HepG2 (cell line): ENCODE measurements at regions not wholly inside any gene's neighbourhood (a gene's known extent, or its start where the extent isn't known, plus 50 kb on each side); places are given as distances from the start of the nearest gene placed in this dataset.

ENCODE experiments used
- ATAC-seq: fragments of 200-7000 bp; cut with Tn5 transposase; 3 replicates; pipeline ENCODE4 v1.9.1; 2020; ENCODE audit warnings: mild to moderate bottlenecking, moderate library complexity
- BruUV-seq: library from RNA; stranded (reverse); fragments of 400-500 nt; replicated peaks from 2 replicates; lab custom pipeline; 2021; lab: Mats Ljungman, UMichigan
- CTCF ChIA-PET: fragments of 300-600 bp; formaldehyde crosslinking; extraction: SDS; loops from one replicate; lab custom pipeline; 2021; ENCODE audit warnings: low total read pairs, inconsistent platforms, low intra/inter-chr PET ratio; lab: Yijun Ruan, JAX
- POLR2A ChIA-PET: fragments of 350-600 bp; sonication (Branson Sonifier 250); formaldehyde crosslinking; loops from one replicate; lab custom pipeline; 2020; ENCODE audit warnings: antibody characterized with exemption, inconsistent platforms; lab: Yijun Ruan, JAX
- DNase-seq: peaks from one replicate; pipeline ENCODE4 v3.0.0-alpha.2; 2015; ENCODE audit warnings: low spot score
- FAIRE-seq: peaks from 3 replicates; lab custom pipeline; 2011; peaks lifted over from hg19 to GRCh38; lab: Jason Lieb, UNC
- H2AFZ ChIP-seq: one replicate; pipeline ENCODE4 v1.6.1; 2011; ENCODE audit warnings: low read length, inconsistent platforms
- H3K27ac ChIP-seq: fragments of 300-600 bp; 3 replicates; pipeline ENCODE4 v1.8.0; 2011; ENCODE audit warnings: mixed run types, mild to moderate bottlenecking, mixed read lengths, low read length, inconsistent platforms; ENCODE audit not compliant: insufficient read depth; ENCODE audit errors: extremely low read length
- H3K27me3 ChIP-seq, 2 experiments: fragments of 200-600 bp in 1 of 2; 2 replicates in 1 of 2; 3 replicates in 1 of 2; pipeline versions ENCODE4 v1.6.0 to v1.8.0; 2011; ENCODE audit warnings: low read length in 2 of 2, mild to moderate bottlenecking in 2 of 2, moderate library complexity in 2 of 2, inconsistent platforms in 1 of 2; ENCODE audit not compliant: insufficient read depth in 2 of 2, control insufficient read depth in 1 of 2
- H3K36me3 ChIP-seq, 2 experiments: fragments of 200-600 bp in 1 of 2; replicated peaks in 1 of 2; 2 replicates in 1 of 2; 3 replicates in 1 of 2; pipeline versions ENCODE4 v1.5.1 to v1.8.0; 2011; ENCODE audit warnings: low read length in 2 of 2, inconsistent platforms in 1 of 2; ENCODE audit not compliant: insufficient read depth in 2 of 2, control insufficient read depth in 1 of 2
- H3K4me1 ChIP-seq: 2 replicates; pipeline ENCODE4 v1.5.1; 2012; ENCODE audit warnings: low read length, inconsistent platforms; ENCODE audit not compliant: insufficient read depth
- H3K4me2 ChIP-seq: 2 replicates; pipeline ENCODE4 v1.6.0; 2011; ENCODE audit warnings: low read depth, low read length, inconsistent platforms
- H3K4me3 ChIP-seq, 3 experiments: fragments of 200-600 bp in 1 of 3; sonication (generic), shearing (Covaris generic) in 1 of 3; replicated peaks in 1 of 3; 2 replicates each; pipeline ENCODE4 v1.5.1; 2011 to 2016; ENCODE audit warnings: low read length in 3 of 3, inconsistent platforms in 2 of 3, low read depth in 2 of 3, mild to moderate bottlenecking in 2 of 3, control low read depth in 1 of 3, mixed read lengths in 1 of 3; ENCODE audit not compliant: insufficient read depth in 1 of 3
- H3K79me2 ChIP-seq: one replicate; pipeline ENCODE4 v1.6.1; 2011; ENCODE audit warnings: low read length, inconsistent platforms; ENCODE audit not compliant: insufficient read depth
- H3K9ac ChIP-seq: 2 replicates; pipeline ENCODE4 v1.6.0; 2011; ENCODE audit warnings: mild to moderate bottlenecking, low read depth, low read length, inconsistent platforms; ENCODE audit not compliant: insufficient read depth
- H3K9me3 ChIP-seq: 2 replicates; pipeline ENCODE4 v1.5.1; 2012; ENCODE audit warnings: mild to moderate bottlenecking, low read length
- H4K20me1 ChIP-seq: 2 replicates; pipeline ENCODE4 v1.6.0; 2011; ENCODE audit warnings: inconsistent platforms, mild to moderate bottlenecking, low read length, moderate library complexity; ENCODE audit not compliant: insufficient read depth
- DNMT3B ChIP-seq: conservative IDR thresholded peaks from 2 replicates; pipeline ENCODE4 v1.6.1; 2016; ENCODE audit warnings: missing biosample characterization, control low read depth
- MAFG ChIP-seq: sonication (generic); formaldehyde crosslinking; IDR thresholded peaks from 2 replicates; pipeline ENCODE4 v1.5.1; 2020; ENCODE audit warnings: mild to moderate bottlenecking, missing genetic modification reagents
- MED1 ChIP-seq: sonication (generic); formaldehyde crosslinking; IDR thresholded peaks from 2 replicates; pipeline ENCODE4 v1.4.0; 2020; ENCODE audit warnings: missing genetic modification reagents
- SALL2 ChIP-seq: sonication (generic); formaldehyde crosslinking; IDR thresholded peaks from 2 replicates; pipeline ENCODE4 v1.8.1; 2023; ENCODE audit warnings: mild to moderate bottlenecking, missing genetic modification reagents, inconsistent platforms
- SIN3A ChIP-seq: IDR thresholded peaks from 2 replicates; pipeline ENCODE4 v1.6.1; 2011; ENCODE audit warnings: low read depth, mild to moderate bottlenecking, control low read depth, low read length, borderline replicate concordance
- SIN3B ChIP-seq: fragments of 150-350 bp; IDR thresholded peaks from 2 replicates; pipeline ENCODE4 v1.6.1; 2014; ENCODE audit warnings: low read length
- TAF1 ChIP-seq: sonication (generic); formaldehyde crosslinking; IDR thresholded peaks from 2 replicates; pipeline ENCODE4 v1.4.0; 2020; ENCODE audit warnings: missing genetic modification reagents
- ZBTB8A ChIP-seq: sonication (generic); formaldehyde crosslinking; IDR thresholded peaks from 2 replicates; pipeline ENCODE4 v1.4.0; 2020; ENCODE audit warnings: mild to moderate bottlenecking, low read depth, missing genetic modification reagents, borderline replicate concordance
- ZNF570 ChIP-seq: sonication (generic); formaldehyde crosslinking; IDR thresholded peaks from 2 replicates; pipeline ENCODE4 v1.4.0; 2020; ENCODE audit warnings: mild to moderate bottlenecking, missing genetic modification reagents, borderline replicate concordance
- WGBS: methylation state at CpG from one replicate; pipeline ENCODE4 v1.1.6; 2017; ENCODE audit warnings: low lambda C conversion rate; 5-methylcytosine and 5-hydroxymethylcytosine counted together
- in situ Hi-C: cut with HindIII; loops from 2 replicates; pipeline ENCODE4 v1.10.0; 2017; ENCODE audit warnings: low pct_unique_long_range_greater_than_20kb; ENCODE audit not compliant: extremely low pct_ligation_motif_present
- intact Hi-C: fragments of 100-400 bp; cut with micrococcal nuclease; formaldehyde crosslinking; loops from one replicate; pipeline ENCODE4 v1.10.0; 2022; ENCODE audit not compliant: unreplicated experiment
- TF ChIP-seq, protein P1 (sequence below), 2 experiments: fragments of 450-650 bp in 1 of 2; sonication (generic) in 1 of 2; formaldehyde crosslinking in 1 of 2; IDR thresholded peaks; 2 replicates each; pipeline versions ENCODE4 v1.6.1 to v1.8.0; 2016 to 2022; ENCODE audit warnings: antibody characterized with exemption in 1 of 2, mild to moderate bottlenecking in 1 of 2, missing genetic modification reagents in 1 of 2
- TF ChIP-seq, protein P2 (sequence below): sonication (generic); formaldehyde crosslinking; IDR thresholded peaks from 2 replicates; pipeline ENCODE4 v1.9.0; 2022; ENCODE audit warnings: missing genetic modification reagents, mild to moderate bottlenecking, borderline replicate concordance
- TF ChIP-seq, protein P3 (sequence below): sonication (generic); formaldehyde crosslinking; IDR thresholded peaks from 2 replicates; pipeline ENCODE4 v1.5.0; 2020; ENCODE audit warnings: missing genetic modification reagents, mild to moderate bottlenecking, borderline replicate concordance

DNA sequence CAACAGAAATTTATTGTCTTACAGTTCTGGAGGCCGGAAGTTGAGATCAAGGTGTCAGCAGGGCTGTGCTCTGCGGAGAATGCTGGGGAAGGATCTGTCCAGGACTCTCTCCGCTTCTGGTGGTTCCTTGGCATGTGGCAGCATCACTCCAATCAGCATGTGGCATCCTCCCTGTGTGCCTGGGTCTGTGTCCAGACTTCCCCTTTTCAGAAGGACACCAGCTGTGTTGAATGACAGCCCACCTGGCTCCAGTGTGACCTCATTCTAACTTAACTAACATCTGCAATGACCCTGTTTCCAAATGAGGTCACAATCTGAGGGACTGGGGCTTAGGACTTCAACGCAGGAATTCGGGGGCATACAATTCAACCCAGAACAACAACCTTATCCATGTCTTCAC is 141.9 kb downstream of the BMS1 start (continued):
- TF ChIP-seq, protein P1, sequence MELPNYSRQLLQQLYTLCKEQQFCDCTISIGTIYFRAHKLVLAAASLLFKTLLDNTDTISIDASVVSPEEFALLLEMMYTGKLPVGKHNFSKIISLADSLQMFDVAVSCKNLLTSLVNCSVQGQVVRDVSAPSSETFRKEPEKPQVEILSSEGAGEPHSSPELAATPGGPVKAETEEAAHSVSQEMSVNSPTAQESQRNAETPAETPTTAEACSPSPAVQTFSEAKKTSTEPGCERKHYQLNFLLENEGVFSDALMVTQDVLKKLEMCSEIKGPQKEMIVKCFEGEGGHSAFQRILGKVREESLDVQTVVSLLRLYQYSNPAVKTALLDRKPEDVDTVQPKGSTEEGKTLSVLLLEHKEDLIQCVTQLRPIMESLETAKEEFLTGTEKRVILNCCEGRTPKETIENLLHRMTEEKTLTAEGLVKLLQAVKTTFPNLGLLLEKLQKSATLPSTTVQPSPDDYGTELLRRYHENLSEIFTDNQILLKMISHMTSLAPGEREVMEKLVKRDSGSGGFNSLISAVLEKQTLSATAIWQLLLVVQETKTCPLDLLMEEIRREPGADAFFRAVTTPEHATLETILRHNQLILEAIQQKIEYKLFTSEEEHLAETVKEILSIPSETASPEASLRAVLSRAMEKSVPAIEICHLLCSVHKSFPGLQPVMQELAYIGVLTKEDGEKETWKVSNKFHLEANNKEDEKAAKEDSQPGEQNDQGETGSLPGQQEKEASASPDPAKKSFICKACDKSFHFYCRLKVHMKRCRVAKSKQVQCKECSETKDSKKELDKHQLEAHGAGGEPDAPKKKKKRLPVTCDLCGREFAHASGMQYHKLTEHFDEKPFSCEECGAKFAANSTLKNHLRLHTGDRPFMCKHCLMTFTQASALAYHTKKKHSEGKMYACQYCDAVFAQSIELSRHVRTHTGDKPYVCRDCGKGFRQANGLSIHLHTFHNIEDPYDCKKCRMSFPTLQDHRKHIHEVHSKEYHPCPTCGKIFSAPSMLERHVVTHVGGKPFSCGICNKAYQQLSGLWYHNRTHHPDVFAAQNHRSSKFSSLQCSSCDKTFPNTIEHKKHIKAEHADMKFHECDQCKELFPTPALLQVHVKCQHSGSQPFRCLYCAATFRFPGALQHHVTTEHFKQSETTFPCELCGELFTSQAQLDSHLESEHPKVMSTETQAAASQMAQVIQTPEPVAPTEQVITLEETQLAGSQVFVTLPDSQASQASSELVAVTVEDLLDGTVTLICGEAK (IDR thresholded peaks at IDR 0.05): no peak
- TF ChIP-seq, protein P1 (CRISPR knock-in tag; IDR thresholded peaks at IDR 0.05): no peak
- TF ChIP-seq MAFG (CRISPR knock-in tag) (no peak), SIN3A (no peak)

- POLR2A ChIA-PET: no interaction called here
- Histone ChIP-seq H3K4me2 (no peak overlapping the region), H3K36me3 (no peaks in the 10 kb centered on the region), H3K4me1 (no peaks in the 10 kb centered on the region), H3K4me3 (no peak overlapping the region), H3K9me3 (no peaks in the 10 kb centered on the region), H3K27me3 (peaks cover 7 to 35% of the 10 kb centered on the region in 2 experiments; a peak in 4 of 5 replicates), H2AFZ (no peak overlapping the region), H3K9ac (no peak overlapping the region), H4K20me1 (no peaks in the 10 kb centered on the region), H3K79me2 (no peaks in the 10 kb centered on the region), H3K27ac (no peak overlapping the region)
- in situ Hi-C loops (no loop called here), intact Hi-C loops (no loop called here)
- DNase-seq (no peak), FAIRE-seq (no peak), ATAC-seq (no peak)
- 0% methylated on average over 2 of the region's 6 CpGs for WGBS
- CTCF ChIA-PET: no interaction called here
- no TSS peak for BruUV-seq
- no peak for TF ChIP-seq DNMT3B
- TF ChIP-seq, protein P2, sequence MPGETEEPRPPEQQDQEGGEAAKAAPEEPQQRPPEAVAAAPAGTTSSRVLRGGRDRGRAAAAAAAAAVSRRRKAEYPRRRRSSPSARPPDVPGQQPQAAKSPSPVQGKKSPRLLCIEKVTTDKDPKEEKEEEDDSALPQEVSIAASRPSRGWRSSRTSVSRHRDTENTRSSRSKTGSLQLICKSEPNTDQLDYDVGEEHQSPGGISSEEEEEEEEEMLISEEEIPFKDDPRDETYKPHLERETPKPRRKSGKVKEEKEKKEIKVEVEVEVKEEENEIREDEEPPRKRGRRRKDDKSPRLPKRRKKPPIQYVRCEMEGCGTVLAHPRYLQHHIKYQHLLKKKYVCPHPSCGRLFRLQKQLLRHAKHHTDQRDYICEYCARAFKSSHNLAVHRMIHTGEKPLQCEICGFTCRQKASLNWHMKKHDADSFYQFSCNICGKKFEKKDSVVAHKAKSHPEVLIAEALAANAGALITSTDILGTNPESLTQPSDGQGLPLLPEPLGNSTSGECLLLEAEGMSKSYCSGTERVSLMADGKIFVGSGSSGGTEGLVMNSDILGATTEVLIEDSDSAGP: no peak
- no peak for TF ChIP-seq SALL2 (CRISPR knock-in tag)
- TF ChIP-seq, protein P3, sequence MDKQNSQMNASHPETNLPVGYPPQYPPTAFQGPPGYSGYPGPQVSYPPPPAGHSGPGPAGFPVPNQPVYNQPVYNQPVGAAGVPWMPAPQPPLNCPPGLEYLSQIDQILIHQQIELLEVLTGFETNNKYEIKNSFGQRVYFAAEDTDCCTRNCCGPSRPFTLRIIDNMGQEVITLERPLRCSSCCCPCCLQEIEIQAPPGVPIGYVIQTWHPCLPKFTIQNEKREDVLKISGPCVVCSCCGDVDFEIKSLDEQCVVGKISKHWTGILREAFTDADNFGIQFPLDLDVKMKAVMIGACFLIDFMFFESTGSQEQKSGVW: no peak
- TF ChIP-seq TAF1 (CRISPR knock-in tag): no peak
- no peak for TF ChIP-seq ZBTB8A (CRISPR knock-in tag)
- TF ChIP-seq ZNF570: no peak
- no peak for TF ChIP-seq MED1 (CRISPR knock-in tag)
- no peak for TF ChIP-seq SIN3B
These were observed 144.2 kb downstream of the BMS1 start for GRCh38 chr10:42926843-42927242.
